ENCODE measurements at regions not wholly inside any gene's neighbourhood (a gene's known extent, or its start where the extent isn't known, plus 50 kb on each side); places are given as distances from the start of the nearest gene placed in this dataset.
"Not testable (repeated sequence)": the region's sequence is repeated elsewhere in the genome, so short reads cannot be mapped to it uniquely, and the experiment has no call there.

DNA sequence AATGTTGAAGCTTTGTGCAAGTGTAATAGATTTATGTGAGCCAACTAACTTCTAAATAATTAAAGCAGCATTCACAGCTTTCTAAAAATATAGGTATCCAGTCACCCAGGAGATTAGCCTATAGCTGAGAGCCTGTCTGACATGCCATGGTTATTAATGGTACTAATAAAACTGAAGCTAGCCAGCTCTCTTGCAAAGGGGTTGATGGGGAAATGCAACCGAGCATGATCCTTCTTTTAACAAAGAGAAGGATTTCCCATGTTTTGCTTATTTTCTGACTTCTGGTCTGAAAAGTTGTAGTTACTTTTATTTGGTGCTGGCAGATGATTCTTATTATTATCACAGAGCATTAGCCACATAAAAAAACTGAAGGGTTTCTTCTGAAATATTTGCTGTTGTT lies 488.7 kb upstream of the CYLC2 start:
- DNase-seq (ENCODE audit: low spot score), result no peak

DNA sequence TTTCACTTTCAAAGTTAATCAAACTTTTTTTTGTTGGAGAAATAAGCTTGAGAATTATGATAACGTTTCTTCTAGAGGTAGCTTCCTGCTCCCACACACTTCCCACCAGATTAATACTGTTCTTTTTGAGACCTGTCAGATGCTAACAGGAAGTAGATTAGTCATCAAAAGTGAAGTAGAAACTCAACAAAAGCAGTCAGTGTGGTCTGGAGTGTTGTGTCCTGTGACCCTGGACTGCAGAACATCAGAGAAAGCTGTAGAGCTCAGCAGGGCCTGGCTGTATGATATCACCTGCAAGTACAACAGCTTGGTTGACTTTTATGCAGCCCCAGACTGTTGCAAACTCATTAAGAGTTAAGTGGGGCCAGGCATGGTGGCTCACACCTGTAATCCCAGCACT lies 495.7 kb upstream of the CYLC2 start:
- DNase-seq (ENCODE audit: low spot score), result no peak

DNA sequence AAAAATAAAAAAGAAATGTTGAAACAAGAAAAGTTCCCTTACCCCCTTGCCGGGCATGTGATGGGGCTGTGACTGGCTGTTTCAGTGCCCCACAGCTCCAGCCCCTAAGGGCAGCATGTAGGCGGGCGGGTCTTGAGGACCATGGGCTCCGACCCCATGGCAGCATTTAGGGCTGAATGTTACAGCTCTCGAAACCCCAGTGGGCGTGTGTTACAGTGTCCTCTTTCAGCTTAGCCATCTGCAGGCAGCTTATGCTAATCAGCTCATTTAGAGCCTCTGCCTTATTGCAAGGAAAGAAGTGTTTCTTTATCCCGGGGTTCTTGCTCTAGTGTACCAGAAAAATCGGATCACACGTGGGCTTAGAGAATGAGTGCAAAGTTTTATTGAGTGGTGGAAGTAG lies 497.4 kb upstream of the CYLC2 start:
- no peak for DNase-seq (ENCODE audit: low spot score)

DNA sequence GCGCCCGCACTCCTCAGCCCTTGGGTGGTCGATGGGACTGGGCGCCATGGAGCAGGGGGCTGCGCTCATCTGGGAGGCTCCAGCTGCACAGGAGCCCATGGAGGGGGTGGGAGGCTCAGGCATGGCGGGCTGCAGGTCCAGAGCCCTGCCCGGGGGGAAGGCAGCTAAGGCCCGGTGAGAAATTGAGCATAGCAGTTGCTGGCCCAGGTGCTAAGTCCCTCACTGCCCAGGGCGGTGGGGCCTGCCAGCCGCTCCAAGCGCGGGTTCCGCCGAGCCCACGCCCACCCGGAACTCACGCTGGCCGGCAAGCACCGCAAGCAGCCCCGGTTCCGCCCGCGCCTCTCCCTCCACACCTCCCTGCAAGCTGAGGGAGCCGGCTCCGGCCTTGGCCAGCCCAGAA lies 508.2 kb upstream of the CYLC2 start:
- DNase-seq (ENCODE audit: low spot score), result not testable (repeated sequence)

DNA sequence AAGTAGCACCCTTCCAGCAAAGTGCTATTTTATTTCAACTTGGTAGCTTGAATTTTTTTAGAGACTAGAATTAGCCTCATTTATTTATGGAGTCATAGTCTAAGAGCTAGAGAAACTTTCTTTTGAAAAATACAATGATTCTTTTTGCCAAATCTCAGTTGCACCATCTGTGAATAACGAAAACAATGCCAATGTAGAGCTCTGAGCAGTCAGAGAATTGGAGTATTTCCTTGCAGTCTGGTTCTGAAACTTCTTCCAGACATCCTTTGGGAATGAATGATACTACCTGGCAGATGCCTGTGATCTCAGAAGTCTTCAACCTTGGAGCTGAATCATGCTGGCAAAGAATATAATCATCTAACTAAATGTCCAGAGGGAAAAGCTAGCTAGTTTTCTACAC lies 511.5 kb upstream of the CYLC2 start:
- DNase-seq (ENCODE audit: low spot score), result no peak

DNA sequence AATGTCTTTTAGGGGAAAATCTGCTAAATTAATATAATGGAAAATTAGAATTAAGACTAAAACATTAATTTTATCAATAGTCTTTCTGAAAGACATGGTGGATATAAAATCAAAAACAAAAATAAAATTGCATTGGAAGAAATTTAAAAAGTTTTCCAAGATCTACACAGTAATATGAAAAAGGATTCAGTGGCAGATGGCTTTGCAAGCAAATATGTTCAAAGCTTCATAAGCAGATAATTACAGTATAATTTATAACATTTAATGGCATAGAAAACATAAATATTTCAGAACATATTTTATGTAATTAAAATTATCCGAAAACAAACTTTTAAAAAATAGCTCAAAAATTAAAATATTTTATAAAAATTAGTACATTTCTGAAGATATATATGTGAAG lies 512.4 kb upstream of the CYLC2 start:
- no peak for DNase-seq (ENCODE audit: low spot score)

DNA sequence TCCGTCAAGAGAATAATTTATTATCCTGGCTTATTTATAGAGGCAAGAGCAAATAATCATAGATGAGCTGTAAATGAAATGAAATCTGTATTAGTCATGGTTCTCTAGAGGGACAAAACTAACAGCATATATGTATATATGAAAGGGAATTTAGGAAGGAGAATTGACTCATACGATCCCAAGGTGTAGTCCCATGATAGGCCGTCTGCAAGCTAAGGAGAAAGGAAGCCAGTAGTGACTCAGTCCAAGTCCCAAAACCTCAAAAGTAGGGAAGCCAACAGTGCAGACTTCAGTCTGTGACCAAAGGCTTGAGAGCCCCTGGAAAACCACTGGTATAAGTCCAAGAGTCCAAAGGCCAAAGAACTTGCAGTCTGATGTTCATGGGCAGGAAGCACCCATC lies 515.9 kb upstream of the CYLC2 start:
- DNase-seq (ENCODE audit: low spot score), result no peak

DNA sequence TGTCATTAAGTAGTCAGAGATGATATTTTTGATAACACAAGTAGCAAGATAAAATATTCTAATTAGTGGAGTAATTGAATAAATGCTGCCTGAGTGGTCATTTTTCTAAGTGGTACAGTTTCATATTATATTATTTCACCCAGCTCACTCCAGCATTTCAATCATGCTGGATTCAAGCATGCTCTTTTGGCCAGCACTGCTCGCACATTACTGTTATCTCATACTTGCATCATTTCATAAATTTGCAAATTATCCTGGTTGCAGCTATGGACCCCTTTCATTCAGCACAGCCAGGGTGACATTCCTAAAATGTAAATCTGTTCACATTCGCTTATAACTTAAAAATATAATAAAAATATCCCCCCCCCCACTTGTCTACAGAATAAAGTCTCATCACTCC lies 520.8 kb upstream of the CYLC2 start:
- no peak for DNase-seq (ENCODE audit: low spot score)

DNA sequence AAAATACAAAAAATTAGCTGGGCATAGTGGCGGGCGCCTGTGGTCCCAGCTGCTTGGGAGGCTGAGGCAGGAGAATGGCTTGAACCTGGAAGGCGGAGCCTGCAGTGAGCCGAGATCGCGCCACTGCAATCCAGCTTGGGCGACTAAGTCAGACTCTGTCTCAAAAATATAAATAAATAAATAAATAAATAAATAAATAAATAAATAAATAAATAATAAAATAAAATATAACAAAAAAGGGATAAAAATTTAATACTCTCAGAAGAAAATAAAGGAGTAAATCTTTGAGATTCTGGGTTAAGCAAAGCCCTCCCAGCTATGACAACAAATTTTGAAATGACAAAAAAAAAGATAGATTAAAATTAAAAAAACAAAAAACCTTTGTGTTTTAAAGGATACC lies 525.7 kb upstream of the CYLC2 start:
- not testable (repeated sequence) for DNase-seq (ENCODE audit: low spot score)

DNA sequence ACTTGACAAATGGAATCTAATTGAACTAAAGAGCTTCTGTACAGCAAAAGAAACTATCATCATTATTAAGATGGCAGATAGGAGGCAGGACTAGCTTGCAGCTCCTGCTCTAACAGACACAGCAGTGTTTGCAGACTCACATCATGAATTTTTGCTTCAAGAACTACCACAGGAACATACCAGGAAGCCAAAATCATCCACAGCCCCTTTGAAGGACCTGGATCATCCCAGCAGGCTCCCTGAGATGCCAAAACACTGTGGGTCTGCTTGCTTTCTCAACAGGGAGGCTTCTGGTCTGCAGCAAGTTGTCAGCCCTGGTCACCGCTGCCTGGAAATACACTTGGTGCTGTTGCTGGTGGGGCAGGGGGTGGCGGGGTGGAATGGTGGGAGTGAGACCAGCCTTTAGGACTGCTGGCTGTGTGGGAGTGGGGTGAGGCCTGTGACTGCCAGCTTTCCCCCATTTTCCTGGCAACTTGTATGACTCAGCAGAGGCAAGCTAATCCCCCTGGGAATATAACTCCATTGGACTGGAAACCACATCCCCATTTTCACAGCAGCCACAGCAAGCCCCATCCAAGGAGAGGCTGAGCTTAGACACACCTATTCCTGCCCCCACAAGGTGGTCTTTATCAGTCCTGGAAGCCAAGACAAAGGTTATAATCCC lies 533.8 kb upstream of the CYLC2 start:
- no peak for DNase-seq (ENCODE audit: low spot score)

DNA sequence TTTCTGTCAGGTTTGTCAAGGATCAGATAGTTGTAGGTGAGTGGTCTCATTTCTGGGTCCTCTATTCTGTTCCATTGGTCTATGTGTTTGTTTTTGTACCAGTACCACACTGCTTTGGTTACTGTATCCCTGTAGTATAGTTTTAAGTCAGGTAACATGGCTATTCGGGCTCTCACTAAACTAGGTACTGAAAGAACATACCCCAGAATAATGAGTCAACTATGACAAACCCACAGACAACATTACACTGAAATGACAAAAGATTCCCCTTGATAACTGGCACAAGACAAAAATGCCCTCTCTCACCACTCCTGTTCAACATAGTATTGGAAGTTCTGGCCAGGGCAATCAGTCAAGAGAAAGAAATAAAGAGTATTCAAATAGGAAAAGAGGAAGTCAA lies 535.3 kb upstream of the CYLC2 start:
- no peak for DNase-seq (ENCODE audit: low spot score)

DNA sequence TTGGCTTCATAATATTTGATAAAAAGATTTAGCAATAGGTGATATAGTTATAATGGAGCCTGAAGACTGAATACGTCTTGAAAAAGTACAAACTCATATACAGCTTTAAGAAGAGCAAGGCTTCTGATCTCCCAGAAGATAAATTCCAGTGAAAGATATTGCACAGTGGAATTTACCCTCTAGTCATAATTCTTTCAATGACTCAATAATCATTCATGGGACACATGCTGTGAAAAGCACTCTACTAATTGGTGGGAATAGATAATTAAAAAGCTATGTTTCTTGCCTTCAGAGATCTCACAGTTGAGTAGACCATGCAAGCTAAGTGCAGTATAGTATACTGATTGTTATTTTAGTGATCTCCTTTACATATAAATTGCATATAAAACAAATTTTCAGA lies 538.6 kb upstream of the CYLC2 start:
- no peak for DNase-seq (ENCODE audit: low spot score)

DNA sequence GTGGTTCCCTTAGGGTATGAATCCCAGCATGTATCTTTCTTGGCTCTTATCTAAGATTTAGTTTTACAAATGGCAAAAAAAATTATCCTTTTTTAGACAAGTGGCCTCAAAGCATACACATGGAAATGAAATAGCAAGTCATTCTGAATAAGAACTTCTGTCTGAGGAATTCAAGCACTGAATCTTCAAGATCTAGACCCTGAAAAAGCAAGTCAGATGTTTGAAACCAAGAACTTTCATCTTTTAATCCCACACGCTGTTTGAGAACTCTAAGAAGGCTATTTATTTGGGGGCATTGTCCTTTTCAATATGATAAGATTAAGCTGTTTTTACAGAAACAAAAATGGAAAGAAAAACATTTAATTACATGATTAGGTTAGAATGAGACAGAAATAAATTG lies 549.2 kb upstream of the CYLC2 start:
- no peak for DNase-seq (ENCODE audit: low spot score)

DNA sequence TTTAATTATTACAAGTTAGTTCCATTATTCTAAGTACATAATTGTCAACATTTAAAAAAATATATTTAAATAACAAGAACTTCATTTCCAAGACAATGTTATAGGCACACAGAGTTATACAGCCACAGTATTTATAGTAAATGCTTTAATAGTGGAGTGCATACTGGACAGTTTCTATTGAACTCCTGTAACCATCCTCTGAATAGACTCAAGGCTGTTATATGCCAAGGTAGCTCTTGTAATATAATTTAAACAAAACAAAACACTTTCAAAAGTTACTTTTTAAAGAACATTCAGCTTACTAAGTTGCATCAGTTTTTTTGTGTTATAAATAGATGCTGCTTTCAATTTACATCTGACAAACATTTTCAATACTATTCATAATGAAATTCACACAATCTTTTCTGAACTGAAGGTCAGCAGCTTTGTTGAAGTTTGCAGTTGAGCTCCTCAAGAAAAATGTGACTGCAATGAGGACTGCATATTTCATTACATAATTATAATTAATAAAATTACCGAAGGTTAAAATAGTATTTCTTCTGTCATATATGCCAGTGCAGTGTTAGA lies 549.9 kb upstream of the CYLC2 start:
- no peak for DNase-seq (ENCODE audit: low spot score)

DNA sequence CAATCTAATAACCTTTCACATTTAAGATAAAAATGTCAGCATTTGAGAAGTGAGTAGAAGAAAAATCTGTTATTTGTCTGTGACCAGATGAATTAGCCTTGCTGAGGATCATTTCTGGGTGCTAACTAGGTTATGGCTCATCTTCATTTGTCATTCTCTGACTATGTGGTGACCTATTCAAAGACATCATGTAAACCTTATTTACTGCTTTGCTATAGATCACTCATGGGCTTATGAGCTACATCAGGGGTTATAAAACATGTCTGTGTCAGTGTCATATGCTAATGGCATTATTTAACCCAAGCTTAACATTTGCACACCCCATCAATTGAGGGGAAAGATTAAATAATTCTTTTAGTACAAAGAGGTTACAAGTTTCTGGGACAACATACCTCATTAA lies 555.5 kb upstream of the CYLC2 start:
- DNase-seq (ENCODE audit: low spot score), result no peak

DNA sequence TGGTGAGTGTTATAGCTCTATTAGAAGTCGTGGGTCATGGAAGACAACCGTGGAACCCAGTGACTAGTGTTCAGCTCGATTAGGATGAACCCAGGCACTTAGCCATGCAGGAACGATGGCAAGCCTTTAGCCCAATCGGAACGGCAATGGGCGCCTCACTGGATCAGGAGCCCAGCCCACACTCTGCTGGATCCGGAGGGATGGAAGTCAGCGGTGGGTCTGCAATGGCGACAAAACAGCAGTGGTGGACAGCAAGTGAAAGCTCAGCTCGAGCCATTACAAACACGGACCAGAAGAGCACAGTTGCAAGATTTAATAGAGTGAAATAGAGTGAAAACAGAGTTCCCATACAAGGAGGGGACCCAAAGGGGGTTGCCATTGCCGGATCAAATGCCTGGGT lies 558.5 kb upstream of the CYLC2 start:
- DNase-seq (ENCODE audit: low spot score), result not testable (repeated sequence)

DNA sequence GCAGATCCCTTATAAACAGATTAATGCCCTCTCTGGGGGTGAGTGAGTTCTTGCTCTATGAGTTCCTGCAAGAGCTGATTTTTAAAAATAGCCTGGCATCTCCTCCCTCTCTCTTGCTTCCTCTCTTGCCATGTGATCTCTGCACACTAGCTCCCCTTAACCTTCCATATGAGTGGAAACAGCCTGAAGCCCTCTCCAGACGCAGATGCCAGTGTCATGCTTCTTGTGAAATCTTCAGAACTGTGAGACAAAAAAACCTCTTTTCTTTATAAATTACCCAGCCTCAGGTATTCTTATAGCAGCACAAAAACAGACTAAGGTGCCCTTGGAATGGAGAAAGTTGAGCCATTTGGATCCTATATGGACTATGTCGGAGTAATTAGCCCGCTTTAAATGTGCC lies 559.7 kb upstream of the CYLC2 start:
- no peak for DNase-seq (ENCODE audit: low spot score)

DNA sequence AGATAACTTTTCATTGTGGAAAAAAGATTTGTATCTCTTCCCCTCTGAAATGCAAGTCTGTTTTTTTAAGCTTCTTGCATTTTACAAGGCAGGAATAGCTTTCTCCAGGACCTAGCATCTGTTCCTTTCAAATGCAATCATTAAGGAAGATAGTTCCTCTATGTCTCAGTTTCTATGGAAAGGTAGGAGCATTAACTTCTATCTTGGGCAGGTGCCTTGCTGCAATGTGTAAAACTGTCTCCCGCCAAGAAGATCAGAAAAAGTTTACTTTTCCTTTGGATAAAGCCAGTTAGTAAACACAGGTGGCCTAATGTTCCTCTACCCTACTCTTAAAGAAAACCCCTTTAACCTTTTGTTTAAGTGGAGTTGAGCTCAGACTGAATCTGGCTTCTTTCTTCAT lies 560.6 kb upstream of the CYLC2 start:
- DNase-seq (ENCODE audit: low spot score), result no peak

DNA sequence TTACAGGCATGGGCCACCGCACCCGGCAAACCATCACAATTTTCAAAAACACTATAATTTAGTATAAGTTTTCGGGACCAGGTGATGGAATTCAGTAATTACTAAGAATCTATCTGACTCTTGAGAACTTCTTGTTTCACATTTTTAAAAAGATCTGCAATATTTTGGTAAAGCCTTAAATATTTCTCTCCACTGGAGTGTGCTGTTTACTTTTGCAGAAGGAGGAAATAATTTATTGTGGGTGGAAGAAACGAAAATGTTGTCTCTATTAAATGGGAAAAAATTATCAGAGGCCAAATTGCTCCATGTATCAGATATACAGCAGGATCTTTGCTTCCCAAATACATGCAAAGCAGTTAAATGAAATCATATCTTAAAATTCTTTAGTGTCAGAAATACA lies 566.8 kb upstream of the CYLC2 start:
- DNase-seq (ENCODE audit: low spot score), result no peak

DNA sequence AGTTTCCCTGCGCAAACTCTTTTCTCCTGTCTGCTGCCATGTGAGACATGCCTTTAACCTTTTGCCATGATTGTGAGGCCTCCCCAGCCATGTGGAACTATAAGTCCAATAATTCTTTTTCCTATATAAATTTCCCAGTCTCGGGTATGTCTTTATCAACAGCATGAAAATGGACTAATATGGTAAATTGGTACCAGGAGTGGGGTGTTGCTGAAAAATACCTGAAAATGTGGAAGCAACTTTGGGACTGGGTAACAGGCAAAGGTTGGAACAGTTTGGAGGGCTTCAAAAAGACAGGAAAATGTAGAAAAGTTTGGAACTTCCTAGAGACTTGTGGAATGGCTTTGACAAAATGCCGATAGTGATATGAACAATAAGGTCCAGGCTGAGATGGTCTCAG lies 578.9 kb upstream of the CYLC2 start:
- DNase-seq (ENCODE audit: low spot score), result not testable (repeated sequence)

DNA sequence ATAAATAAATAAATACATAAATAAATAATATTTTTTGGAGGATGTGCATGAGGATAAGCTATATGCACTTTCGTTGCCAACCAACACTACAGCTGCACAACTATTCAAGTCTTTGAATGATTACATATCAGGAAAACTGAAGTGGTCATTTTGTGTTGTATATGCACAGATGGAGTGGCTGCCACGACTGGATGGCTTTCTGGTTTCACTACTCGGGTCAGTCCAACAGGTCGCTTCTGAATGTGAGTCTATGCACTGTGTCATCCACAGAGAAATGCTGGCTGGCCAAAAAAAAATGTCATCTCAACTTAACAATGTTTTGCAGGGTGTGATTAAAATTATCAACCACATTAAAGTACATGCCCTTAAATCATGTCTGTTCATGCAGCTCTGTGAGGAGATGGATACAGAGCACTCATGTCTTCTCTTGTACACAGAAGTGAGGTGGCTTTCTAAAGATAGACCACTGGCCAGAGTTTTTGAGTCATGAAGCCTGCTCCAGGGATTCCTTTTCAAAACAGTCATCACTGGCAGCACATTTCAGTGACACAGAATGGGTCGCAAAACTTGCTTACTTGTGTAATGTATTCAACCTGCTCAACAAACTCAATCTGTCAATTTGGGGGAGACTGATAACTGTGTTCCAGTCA lies 589.8 kb upstream of the CYLC2 start:
- no peak for DNase-seq (ENCODE audit: low spot score)

DNA sequence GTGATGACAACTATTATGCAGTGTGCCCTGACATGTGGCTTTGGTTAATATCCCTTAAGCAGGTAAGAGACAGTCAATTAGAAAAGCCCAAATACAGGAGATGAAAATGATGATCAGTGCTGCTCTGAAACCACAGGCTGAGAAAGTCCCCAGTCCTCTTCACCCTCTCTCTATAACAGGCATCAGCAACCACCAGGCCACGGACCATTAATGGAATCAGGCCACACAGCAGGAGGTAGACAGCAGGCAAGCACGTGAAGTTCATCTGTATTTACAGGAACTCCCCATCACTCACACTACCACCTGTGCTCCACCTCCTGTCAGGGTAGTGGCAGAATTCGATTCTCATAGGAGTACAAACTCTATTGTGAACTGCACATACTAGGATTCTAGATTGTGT lies 591.6 kb upstream of the CYLC2 start:
- no peak for DNase-seq (ENCODE audit: low spot score)

DNA sequence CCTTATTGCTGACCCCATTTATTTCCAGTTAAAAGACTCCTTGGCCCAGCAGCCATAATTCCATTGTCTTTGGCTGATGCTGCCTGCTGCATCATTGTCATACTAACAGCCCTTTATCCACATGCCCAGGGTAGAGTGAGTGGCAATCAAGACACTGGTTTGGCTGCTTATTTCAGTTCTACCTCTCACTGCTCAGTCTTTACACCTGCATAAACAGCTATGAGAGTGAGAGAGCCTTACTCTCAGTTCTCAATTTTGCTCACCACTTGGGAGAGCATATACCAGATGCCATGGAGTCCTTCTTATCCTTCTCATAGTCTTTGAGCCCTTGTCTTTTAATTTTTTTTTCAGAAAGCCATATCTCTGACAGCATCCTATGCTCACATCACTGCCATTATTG lies 596.9 kb upstream of the CYLC2 start:
- no peak for DNase-seq (ENCODE audit: low spot score)

DNA sequence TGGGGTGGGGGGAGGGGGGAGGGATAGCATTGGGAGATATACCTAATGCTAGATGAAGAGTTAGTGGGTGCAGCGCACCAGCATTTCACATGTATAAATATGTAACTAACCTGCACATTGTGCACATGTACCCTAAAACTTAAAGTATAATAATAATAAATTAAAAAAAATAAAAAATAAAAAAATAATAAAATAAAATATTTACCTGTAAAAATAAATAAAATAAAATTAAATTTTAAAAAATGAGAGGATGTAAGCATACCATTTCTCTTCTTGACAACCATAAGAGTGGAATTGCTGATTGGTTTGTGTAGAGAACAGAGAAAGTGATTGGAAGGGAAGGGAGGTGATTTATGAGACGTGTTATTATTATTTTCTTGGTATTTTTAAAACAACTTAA lies 609.5 kb upstream of the CYLC2 start:
- DNase-seq (ENCODE audit: low spot score), result not testable (repeated sequence)

Measured in LoVo (cell line).